Body of pancreas (tissue), 4 donors: ENCODE measurements at regions not wholly inside any gene's neighbourhood (a gene's known extent, or its start where the extent isn't known, plus 50 kb on each side); places are given as distances from the start of the nearest gene placed in this dataset.

ENCODE experiments used
- CTCF ChIP-seq, 7 experiments: fragments of 450-650 bp in 4 of 7; fragments of 200-600 bp in 3 of 7; sonication (generic) in 3 of 7; IDR thresholded peaks; one replicate each; pipeline ENCODE4 v1.5.1; 2016 to 2019; ENCODE audit warnings: antibody characterized with exemption in 7 of 7
- POLR2A ChIP-seq, 3 donors: fragments of 450-650 bp; IDR thresholded peaks; one replicate each; pipeline ENCODE4 v1.6.1; 2016; ENCODE audit warnings: antibody characterized with exemption in 3 of 3, mild to moderate bottlenecking in 2 of 3

- TF ChIP-seq CTCF (IDR thresholded peaks at IDR 0.05) (no peak), POLR2A (IDR thresholded peaks at IDR 0.05) (no peak)
Observed at GRCh38 chr3:147943265-147943945, 534.2 kb downstream of the ZIC1 start.
